H1 (cell line): ENCODE measurements at regions not wholly inside any gene's neighbourhood (a gene's known extent, or its start where the extent isn't known, plus 50 kb on each side); places are given as distances from the start of the nearest gene placed in this dataset.

ENCODE experiments used
- ASH2L ChIP-seq: fragments of 200-600, 300-600 bp; sonication (generic); IDR thresholded peaks from one replicate; pipeline ENCODE4 v1.7.1; 2017; ENCODE audit warnings: low read length
- BACH1 ChIP-seq: IDR thresholded peaks from 2 replicates; pipeline ENCODE4 v1.6.1; 2012; ENCODE audit warnings: low read length, improper control_type of control experiment
- CBX8 ChIP-seq: fragments of 300-800, 300-1000 bp; sonication (generic); IDR thresholded peaks from 2 replicates; pipeline ENCODE4 v1.7.1; 2016; ENCODE audit warnings: low read depth, low read length, borderline replicate concordance
- CHD1 ChIP-seq: IDR thresholded peaks from 2 replicates; pipeline ENCODE4 v1.6.1; 2012; ENCODE audit warnings: low read depth, low read length, improper control_type of control experiment
- CHD2 ChIP-seq: IDR thresholded peaks from 2 replicates; pipeline ENCODE4 v1.6.1; 2012; ENCODE audit warnings: low read length, improper control_type of control experiment
- CHD7 ChIP-seq: fragments of 300-600 bp; sonication (generic); IDR thresholded peaks from 2 replicates; pipeline ENCODE4 v1.7.1; 2012; ENCODE audit warnings: low read length, moderate library complexity, mild to moderate bottlenecking, inconsistent platforms; ENCODE audit not compliant: insufficient replicate concordance
- CREB1 ChIP-seq: IDR thresholded peaks from 2 replicates; pipeline ENCODE4 v1.6.1; 2012; ENCODE audit warnings: inconsistent platforms
- JUND ChIP-seq: IDR thresholded peaks from 2 replicates; pipeline ENCODE4 v1.6.1; 2011; ENCODE audit warnings: mild to moderate bottlenecking, improper control_type of control experiment, low read length
- RNF2 ChIP-seq: fragments of 200-900, 300-1000 bp; sonication (generic); IDR thresholded peaks from 2 replicates; pipeline ENCODE4 v1.7.1; 2016; ENCODE audit warnings: borderline replicate concordance, low read depth, mild to moderate bottlenecking, antibody characterized with exemption, low read length; ENCODE audit not compliant: poor library complexity, severe bottlenecking; ENCODE audit errors: missing control alignments
- SAP30 ChIP-seq: fragments of 300-600 bp; sonication (generic); IDR thresholded peaks from 2 replicates; pipeline ENCODE4 v1.7.1; 2012; ENCODE audit warnings: low read length, moderate library complexity, mild to moderate bottlenecking, inconsistent platforms; ENCODE audit not compliant: insufficient read depth, insufficient replicate concordance
- SIX5 ChIP-seq: IDR thresholded peaks from 2 replicates; pipeline ENCODE4 v1.6.1; 2011; ENCODE audit warnings: mild to moderate bottlenecking, low read depth, low read length
- USF2 ChIP-seq: IDR thresholded peaks from 2 replicates; pipeline ENCODE4 v1.6.1; 2011; ENCODE audit warnings: low read length, improper control_type of control experiment

- TF ChIP-seq CHD7, result no peak
- no peak for TF ChIP-seq CBX8
- TF ChIP-seq RNF2, result no peak
- no peak for TF ChIP-seq BACH1
- TF ChIP-seq SIX5, result no peak
- TF ChIP-seq CHD2, result no peak
- TF ChIP-seq ASH2L, result no peak
- TF ChIP-seq SAP30, result no peak
- no peak for TF ChIP-seq JUND
- no peak for TF ChIP-seq CHD1
- TF ChIP-seq CREB1, result no peak
- no peak for TF ChIP-seq USF2
These were observed 1309.8 kb upstream of the NRXN1 start (continued) for GRCh38 chr2:52341732-52342131.
